ENCODE measurements at regions not wholly inside any gene's neighbourhood (a gene's known extent, or its start where the extent isn't known, plus 50 kb on each side); places are given as distances from the start of the nearest gene placed in this dataset.

DNA sequence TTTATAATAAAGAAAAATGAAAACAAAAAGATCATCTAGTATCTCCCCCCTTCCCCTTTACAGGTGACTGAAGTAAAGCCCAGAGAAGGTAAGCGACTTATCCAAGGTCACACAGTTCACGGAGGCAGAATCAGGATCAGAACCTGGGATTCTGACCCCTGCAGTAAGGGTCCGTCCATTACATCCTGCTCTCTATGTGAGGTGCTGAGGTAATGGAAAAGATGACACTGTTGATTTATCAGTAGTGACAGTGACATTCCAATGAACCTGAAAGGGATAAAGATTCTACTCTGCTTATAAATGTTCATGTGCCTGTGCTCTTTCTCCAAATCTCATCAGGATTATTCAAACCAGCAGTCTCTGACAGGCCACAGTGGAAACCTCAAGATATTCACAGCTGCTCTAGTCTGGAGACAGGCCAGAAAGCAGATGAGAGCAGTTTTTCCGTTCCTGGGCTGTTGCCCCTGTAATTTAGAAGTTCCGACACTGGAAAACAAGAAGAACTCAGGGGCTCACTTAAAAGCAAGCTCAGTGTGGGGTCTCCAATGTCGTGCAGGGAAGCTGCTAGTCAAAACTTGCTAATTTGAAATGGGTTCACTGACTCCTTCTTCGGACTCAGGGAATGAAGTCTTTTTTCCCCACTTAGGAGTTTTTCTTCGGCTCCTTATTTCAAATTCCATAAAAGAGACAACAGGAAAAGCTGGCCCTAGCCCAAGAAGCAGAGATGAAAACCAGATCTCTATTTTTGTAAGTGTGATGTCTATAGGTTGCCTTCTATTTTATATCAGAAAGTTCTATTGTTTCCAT is 131.8 kb upstream of the EEA1 start:
- no peaks in the 10 kb centered on the region for H3K4me1 ChIP-seq (ENCODE audit: control insufficient read depth in 1 of 2, insufficient read depth in 2 of 2, low read length in 2 of 2)
- no peak for ATAC-seq
- H3K36me3 ChIP-seq (ENCODE audit: control insufficient read depth in 1 of 2, insufficient read depth in 2 of 2, low read length in 2 of 2), result no peaks in the 10 kb centered on the region
- ChIA-PET CTCF (no interaction called here), POLR2A (no interaction called here), RAD21 (ENCODE audit: low non-redundant PET in 1 of 2, low total read pairs in 2 of 2, uncharacterized antibody in 2 of 2, unreplicated experiment in 2 of 2) (no interaction called here)
- no peak overlapping the region for H2AFZ ChIP-seq (ENCODE audit: low read depth, low read length, poor library complexity, severe bottlenecking)
- no peaks in the 10 kb centered on the region for H4K20me1 ChIP-seq (ENCODE audit: insufficient read depth)
- no peak overlapping the region for H3K4me3 ChIP-seq (replicated peaks in 1 of 2; ENCODE audit: low read depth in 1 of 2, low read length in 2 of 2)
- intact Hi-C loops (cut with micrococcal nuclease), result no loop called here
- no peaks in the 10 kb centered on the region for H3K9me2 ChIP-seq (ENCODE audit: insufficient read depth)
- H3K27ac ChIP-seq (ENCODE audit: low read depth, low read length), result no peak overlapping the region
- no peaks in the 10 kb centered on the region for H3K79me2 ChIP-seq (ENCODE audit: insufficient read depth, low read length)
- BruUV-seq (replicated peaks), result no TSS peak
- H3K27me3 ChIP-seq (ENCODE audit: insufficient read depth, low read length), result 0 out of 2 replicates have a peak, but pooled peaks cover 3% of the 10 kb centered on the region
- DNase-seq (ENCODE audit: low read depth, low spot score), result no peak
- no peak overlapping the region for H3K4me2 ChIP-seq (ENCODE audit: low read length)
- H3K9ac ChIP-seq (ENCODE audit: low read length), result no peak overlapping the region
- no peaks in the 10 kb centered on the region for H3K9me3 ChIP-seq (ENCODE audit: control insufficient read depth in 1 of 2, insufficient read depth in 1 of 2, low read depth in 1 of 2, low read length in 2 of 2)
- TF ChIP-seq, protein P1, sequence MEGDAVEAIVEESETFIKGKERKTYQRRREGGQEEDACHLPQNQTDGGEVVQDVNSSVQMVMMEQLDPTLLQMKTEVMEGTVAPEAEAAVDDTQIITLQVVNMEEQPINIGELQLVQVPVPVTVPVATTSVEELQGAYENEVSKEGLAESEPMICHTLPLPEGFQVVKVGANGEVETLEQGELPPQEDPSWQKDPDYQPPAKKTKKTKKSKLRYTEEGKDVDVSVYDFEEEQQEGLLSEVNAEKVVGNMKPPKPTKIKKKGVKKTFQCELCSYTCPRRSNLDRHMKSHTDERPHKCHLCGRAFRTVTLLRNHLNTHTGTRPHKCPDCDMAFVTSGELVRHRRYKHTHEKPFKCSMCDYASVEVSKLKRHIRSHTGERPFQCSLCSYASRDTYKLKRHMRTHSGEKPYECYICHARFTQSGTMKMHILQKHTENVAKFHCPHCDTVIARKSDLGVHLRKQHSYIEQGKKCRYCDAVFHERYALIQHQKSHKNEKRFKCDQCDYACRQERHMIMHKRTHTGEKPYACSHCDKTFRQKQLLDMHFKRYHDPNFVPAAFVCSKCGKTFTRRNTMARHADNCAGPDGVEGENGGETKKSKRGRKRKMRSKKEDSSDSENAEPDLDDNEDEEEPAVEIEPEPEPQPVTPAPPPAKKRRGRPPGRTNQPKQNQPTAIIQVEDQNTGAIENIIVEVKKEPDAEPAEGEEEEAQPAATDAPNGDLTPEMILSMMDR (IDR thresholded peaks at IDR 0.05 in 2 of 3, conservative IDR thresholded peaks at IDR 0.05 in 1 of 3; ENCODE audit: borderline replicate concordance in 1 of 3, insufficient read depth in 1 of 3, low read depth in 2 of 3, low read length in 2 of 3), result peak in 1 of 3 experiments; percentile 21; a peak in 1 of 6 replicates
- TF ChIP-seq ELF1 (IDR thresholded peaks at IDR 0.05; ENCODE audit: borderline replicate concordance, low read depth), result no peak

DNA sequence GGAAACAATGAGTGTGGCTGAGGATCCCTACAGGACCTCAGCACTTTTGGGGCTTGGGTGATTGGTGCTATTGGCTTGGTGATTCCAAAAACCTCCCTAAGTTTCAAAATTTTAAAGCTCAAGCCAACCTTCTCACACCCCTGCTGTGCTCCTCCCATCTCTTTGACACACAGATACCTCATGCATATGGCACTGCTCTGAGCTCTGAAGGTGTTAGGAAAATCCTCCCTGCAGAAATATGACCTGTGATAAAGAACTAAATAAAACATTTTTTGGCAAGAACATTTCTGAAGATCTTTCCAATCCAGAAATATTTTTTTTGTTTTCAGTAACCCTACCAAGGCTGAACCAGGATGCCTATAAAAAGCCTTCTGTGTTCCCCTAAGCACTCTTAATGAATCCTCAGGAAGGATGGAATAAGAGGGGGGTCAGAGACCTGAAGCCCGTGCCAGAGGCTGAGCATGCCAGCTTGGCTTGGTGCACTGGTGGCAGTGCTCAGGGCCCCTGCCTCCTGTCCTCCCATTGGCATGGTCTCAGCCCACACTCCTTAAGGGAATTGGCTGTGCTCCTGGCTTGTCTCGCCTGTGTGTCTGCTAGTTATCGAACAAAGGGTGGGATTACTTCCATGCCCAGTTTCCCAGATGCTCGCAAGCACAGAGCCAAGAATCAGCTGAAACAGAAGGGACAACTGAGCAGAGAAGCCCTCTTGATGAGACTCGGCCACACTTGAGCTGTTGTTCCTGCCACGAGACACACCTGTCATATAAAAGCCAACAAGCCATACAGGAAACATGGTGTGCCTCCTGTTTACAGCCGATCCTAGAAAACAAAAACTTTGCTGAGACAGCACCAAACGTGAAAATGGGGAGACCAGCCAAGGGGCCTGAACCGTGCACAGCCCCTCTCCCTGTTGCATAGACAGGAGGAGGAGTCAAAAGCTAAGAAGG is 132.7 kb upstream of the EEA1 start:
- H3K79me2 ChIP-seq (ENCODE audit: insufficient read depth, low read length), result no peaks in the 10 kb centered on the region
- H2AFZ ChIP-seq (ENCODE audit: low read depth, low read length, poor library complexity, severe bottlenecking), result no peak overlapping the region
- DNase-seq (ENCODE audit: low read depth, low spot score), result no peak
- ChIA-PET CTCF (no interaction called here), RAD21 (ENCODE audit: low non-redundant PET in 1 of 2, low total read pairs in 2 of 2, uncharacterized antibody in 2 of 2, unreplicated experiment in 2 of 2) (no interaction called here), POLR2A (no interaction called here)
- no peak overlapping the region for H3K9ac ChIP-seq (ENCODE audit: low read length)
- H3K27ac ChIP-seq (ENCODE audit: low read depth, low read length), result no peak overlapping the region
- H3K4me2 ChIP-seq (ENCODE audit: low read length), result no peak overlapping the region
- no TSS peak for BruUV-seq (replicated peaks)
- intact Hi-C loops (cut with micrococcal nuclease), result no loop called here
- no peak overlapping the region for H3K4me3 ChIP-seq (replicated peaks in 1 of 2; ENCODE audit: low read depth in 1 of 2, low read length in 2 of 2)
- no peaks in the 10 kb centered on the region for H4K20me1 ChIP-seq (ENCODE audit: insufficient read depth)
- no peaks in the 10 kb centered on the region for H3K4me1 ChIP-seq (ENCODE audit: control insufficient read depth in 1 of 2, insufficient read depth in 2 of 2, low read length in 2 of 2)
- ATAC-seq, result no peak
- no peaks in the 10 kb centered on the region for H3K9me2 ChIP-seq (ENCODE audit: insufficient read depth)
- H3K9me3 ChIP-seq (ENCODE audit: control insufficient read depth in 1 of 2, insufficient read depth in 1 of 2, low read depth in 1 of 2, low read length in 2 of 2), result no peaks in the 10 kb centered on the region
- H3K27me3 ChIP-seq (ENCODE audit: insufficient read depth, low read length), result 0 out of 2 replicates have a peak, but pooled peaks cover 3% of the 10 kb centered on the region
- H3K36me3 ChIP-seq (ENCODE audit: control insufficient read depth in 1 of 2, insufficient read depth in 2 of 2, low read length in 2 of 2), result no peaks in the 10 kb centered on the region
- TF ChIP-seq, protein P2, sequence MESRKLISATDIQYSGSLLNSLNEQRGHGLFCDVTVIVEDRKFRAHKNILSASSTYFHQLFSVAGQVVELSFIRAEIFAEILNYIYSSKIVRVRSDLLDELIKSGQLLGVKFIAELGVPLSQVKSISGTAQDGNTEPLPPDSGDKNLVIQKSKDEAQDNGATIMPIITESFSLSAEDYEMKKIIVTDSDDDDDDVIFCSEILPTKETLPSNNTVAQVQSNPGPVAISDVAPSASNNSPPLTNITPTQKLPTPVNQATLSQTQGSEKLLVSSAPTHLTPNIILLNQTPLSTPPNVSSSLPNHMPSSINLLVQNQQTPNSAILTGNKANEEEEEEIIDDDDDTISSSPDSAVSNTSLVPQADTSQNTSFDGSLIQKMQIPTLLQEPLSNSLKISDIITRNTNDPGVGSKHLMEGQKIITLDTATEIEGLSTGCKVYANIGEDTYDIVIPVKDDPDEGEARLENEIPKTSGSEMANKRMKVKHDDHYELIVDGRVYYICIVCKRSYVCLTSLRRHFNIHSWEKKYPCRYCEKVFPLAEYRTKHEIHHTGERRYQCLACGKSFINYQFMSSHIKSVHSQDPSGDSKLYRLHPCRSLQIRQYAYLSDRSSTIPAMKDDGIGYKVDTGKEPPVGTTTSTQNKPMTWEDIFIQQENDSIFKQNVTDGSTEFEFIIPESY (IDR thresholded peaks at IDR 0.05; ENCODE audit: extremely low read depth, insufficient replicate concordance, low read length), result no peak
- TF ChIP-seq, protein P3, sequence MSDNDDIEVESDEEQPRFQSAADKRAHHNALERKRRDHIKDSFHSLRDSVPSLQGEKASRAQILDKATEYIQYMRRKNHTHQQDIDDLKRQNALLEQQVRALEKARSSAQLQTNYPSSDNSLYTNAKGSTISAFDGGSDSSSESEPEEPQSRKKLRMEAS (IDR thresholded peaks at IDR 0.05), result no peak
- TF ChIP-seq, protein P4, sequence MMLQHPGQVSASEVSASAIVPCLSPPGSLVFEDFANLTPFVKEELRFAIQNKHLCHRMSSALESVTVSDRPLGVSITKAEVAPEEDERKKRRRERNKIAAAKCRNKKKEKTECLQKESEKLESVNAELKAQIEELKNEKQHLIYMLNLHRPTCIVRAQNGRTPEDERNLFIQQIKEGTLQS (IDR thresholded peaks at IDR 0.05), result no peak
- TF ChIP-seq POLR2AphosphoS5 (IDR thresholded peaks at IDR 0.05; ENCODE audit: low read depth, low read length) (no peak), SRF (IDR thresholded peaks at IDR 0.05; ENCODE audit: low read depth) (no peak), FOSL1 (IDR thresholded peaks at IDR 0.05; ENCODE audit: low read depth) (no peak), YY1 (IDR thresholded peaks at IDR 0.05; ENCODE audit: extremely low read depth, insufficient replicate concordance, low read depth, low read length) (no peak)
